GM23338 (cell line): ENCODE measurements at regions not wholly inside any gene's neighbourhood (a gene's known extent, or its start where the extent isn't known, plus 50 kb on each side); places are given as distances from the start of the nearest gene placed in this dataset.

Experiments
- CREB1 ChIP-seq: fragments of 250-450 bp; sonication (Bioruptor Pico); IDR thresholded peaks from 2 replicates; pipeline ENCODE4 v1.5.0; 2020; ENCODE audit warnings: low read depth, mild to moderate bottlenecking, moderate library complexity
- EZH2 ChIP-seq: fragments of 200-600 bp; sonication (generic); IDR thresholded peaks from one replicate; pipeline ENCODE4 v1.8.0; 2017; ENCODE audit warnings: antibody characterized with exemption, mild to moderate bottlenecking, low read depth; ENCODE audit not compliant: unreplicated experiment
- EZH2phosphoT487 ChIP-seq: fragments of 200-600 bp; sonication (generic); IDR thresholded peaks from one replicate; pipeline ENCODE4 v1.8.1; 2018; ENCODE audit warnings: antibody characterized with exemption; ENCODE audit not compliant: unreplicated experiment
- JUNB ChIP-seq: IDR thresholded peaks from one replicate; pipeline ENCODE4 v1.6.1; 2016; ENCODE audit warnings: antibody characterized with exemption; ENCODE audit not compliant: unreplicated experiment
- NANOG ChIP-seq: IDR thresholded peaks from 2 replicates; pipeline ENCODE4 v1.6.1; 2016; ENCODE audit warnings: antibody characterized with exemption, borderline replicate concordance
- POLR2AphosphoS5 ChIP-seq: IDR thresholded peaks from 2 replicates; pipeline ENCODE4 v1.6.1; 2016; ENCODE audit warnings: antibody characterized with exemption, low read depth
- REST ChIP-seq: IDR thresholded peaks from one replicate; pipeline ENCODE4 v1.6.1; 2018; ENCODE audit warnings: antibody characterized with exemption; ENCODE audit not compliant: unreplicated experiment
- STAT1 ChIP-seq: IDR thresholded peaks from one replicate; pipeline ENCODE4 v1.6.1; 2016; ENCODE audit warnings: antibody characterized with exemption; ENCODE audit not compliant: unreplicated experiment
- ZNF114 ChIP-seq: fragments of 250-450 bp; sonication (Bioruptor Pico); IDR thresholded peaks from 2 replicates; pipeline ENCODE4 v1.5.0; 2020; ENCODE audit warnings: mild to moderate bottlenecking, moderate library complexity
- ZNF331 ChIP-seq: fragments of 250-450 bp; sonication (Bioruptor Pico); IDR thresholded peaks from 2 replicates; pipeline ENCODE4 v1.5.0; 2020; ENCODE audit warnings: low read depth, mild to moderate bottlenecking, moderate library complexity
- TF ChIP-seq, protein P1 (sequence below), 2 experiments: fragments of 200-600 bp in 1 of 2; sonication (generic) in 1 of 2; conservative IDR thresholded peaks; 2 replicates each; pipeline versions ENCODE4 v1.5.1 to v1.6.1; 2016 to 2017; ENCODE audit warnings: antibody characterized with exemption in 2 of 2, low read depth in 2 of 2, mild to moderate bottlenecking in 2 of 2, moderate library complexity in 1 of 2

GRCh38 chr1:83631851-83632250, 367.1 kb downstream of the TTLL7 start:
- no peak for TF ChIP-seq POLR2AphosphoS5
- TF ChIP-seq, protein P1, sequence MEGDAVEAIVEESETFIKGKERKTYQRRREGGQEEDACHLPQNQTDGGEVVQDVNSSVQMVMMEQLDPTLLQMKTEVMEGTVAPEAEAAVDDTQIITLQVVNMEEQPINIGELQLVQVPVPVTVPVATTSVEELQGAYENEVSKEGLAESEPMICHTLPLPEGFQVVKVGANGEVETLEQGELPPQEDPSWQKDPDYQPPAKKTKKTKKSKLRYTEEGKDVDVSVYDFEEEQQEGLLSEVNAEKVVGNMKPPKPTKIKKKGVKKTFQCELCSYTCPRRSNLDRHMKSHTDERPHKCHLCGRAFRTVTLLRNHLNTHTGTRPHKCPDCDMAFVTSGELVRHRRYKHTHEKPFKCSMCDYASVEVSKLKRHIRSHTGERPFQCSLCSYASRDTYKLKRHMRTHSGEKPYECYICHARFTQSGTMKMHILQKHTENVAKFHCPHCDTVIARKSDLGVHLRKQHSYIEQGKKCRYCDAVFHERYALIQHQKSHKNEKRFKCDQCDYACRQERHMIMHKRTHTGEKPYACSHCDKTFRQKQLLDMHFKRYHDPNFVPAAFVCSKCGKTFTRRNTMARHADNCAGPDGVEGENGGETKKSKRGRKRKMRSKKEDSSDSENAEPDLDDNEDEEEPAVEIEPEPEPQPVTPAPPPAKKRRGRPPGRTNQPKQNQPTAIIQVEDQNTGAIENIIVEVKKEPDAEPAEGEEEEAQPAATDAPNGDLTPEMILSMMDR (conservative IDR thresholded peaks at IDR 0.05; ENCODE audit: low read depth in 2 of 2) = no peak
- TF ChIP-seq REST = no peak
- TF ChIP-seq EZH2 = no peak
- TF ChIP-seq CREB1 (CRISPR knock-in tag) = no peak
- no peak for TF ChIP-seq STAT1
- no peak for TF ChIP-seq EZH2phosphoT487
- TF ChIP-seq JUNB = no peak
- no peak for TF ChIP-seq ZNF331 (CRISPR knock-in tag)
- no peak for TF ChIP-seq NANOG
- TF ChIP-seq ZNF114 (CRISPR knock-in tag) = no peak
